ENCODE measurements at regions not wholly inside any gene's neighbourhood (a gene's known extent, or its start where the extent isn't known, plus 50 kb on each side); places are given as distances from the start of the nearest gene placed in this dataset.

- no peak overlapping the region for H3K27ac ChIP-seq (ENCODE audit: low read depth in 2 of 2, low read length in 2 of 2)
- no peak for DNase-seq
- no peaks in the 10 kb centered on the region for H3K36me3 ChIP-seq (ENCODE audit: control insufficient read depth in 2 of 3, insufficient read depth in 3 of 3, low read length in 3 of 3)
- H3K4me1 ChIP-seq (ENCODE audit: control insufficient read depth in 2 of 3, insufficient read depth in 2 of 3, low read depth in 1 of 3, low read length in 3 of 3), result no peaks in the 10 kb centered on the region
- FAIRE-seq, result no peak
- intact Hi-C loops (cut with DNase I), result no loop called here
- H3K9ac ChIP-seq (ENCODE audit: low read length in 3 of 3), result no peak overlapping the region
- no peak for TF ChIP-seq CTCF (IDR thresholded peaks at IDR 0.05; ENCODE audit: borderline replicate concordance, extremely low read depth, insufficient read depth)
- H3K4me3 ChIP-seq (ENCODE audit: low read length in 3 of 3), result no peak overlapping the region
- H3K27me3 ChIP-seq (ENCODE audit: control insufficient read depth, insufficient read depth, low read length), result no peaks in the 10 kb centered on the region
- peaks cover 0 to 3% (median 0%) of the 10 kb centered on the region in 3 donors for H3K9me3 ChIP-seq (ENCODE audit: control insufficient read depth in 2 of 3, insufficient read depth in 1 of 3, low read length in 3 of 3)
Observed at GRCh38 chr14:71270111-71270510, 362.9 kb downstream of the PCNX1 start.

DNA sequence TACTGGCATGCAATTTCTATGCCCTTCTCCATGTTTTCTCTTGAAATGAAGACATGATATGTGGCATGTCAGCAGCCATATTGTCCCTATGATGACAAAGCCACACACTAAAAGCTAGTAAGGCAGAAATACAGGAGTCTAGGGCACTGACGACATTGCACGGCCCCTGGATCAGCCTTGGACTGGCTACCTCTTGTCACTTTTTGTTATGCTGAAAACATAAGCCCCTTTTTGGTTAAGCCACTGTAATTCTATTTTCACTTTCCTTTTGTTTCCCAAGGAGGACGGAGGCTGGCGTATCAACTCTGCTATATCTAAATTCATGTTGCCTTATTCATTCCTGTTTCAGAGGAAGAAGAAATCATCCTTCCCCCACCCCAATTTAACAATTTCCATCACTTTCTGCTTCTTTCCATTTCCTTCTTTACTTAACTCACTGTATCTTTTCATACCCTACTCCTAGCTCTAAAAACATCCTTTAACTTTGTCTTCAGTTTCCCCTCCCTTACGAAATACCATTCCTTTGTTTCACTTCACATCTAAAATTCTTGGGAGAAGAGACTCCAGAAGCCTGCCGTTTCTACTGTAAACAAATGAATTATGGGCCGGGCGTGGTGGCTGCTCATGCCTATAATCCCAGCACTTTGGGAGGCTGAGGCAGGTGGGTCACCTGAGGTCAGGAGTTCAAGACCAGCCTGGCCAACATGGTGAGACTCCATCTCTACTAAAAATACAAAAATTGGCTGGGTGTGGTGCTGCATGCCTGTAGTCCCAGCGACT is 364.1 kb downstream of the PCNX1 start:
- Histone ChIP-seq H3K27me3 (ENCODE audit: control insufficient read depth, insufficient read depth, low read length) (no peaks in the 10 kb centered on the region), H3K27ac (ENCODE audit: low read depth in 2 of 2, low read length in 2 of 2) (no peak overlapping the region), H3K4me3 (ENCODE audit: low read length in 3 of 3) (no peak overlapping the region), H3K4me1 (ENCODE audit: control insufficient read depth in 2 of 3, insufficient read depth in 2 of 3, low read depth in 1 of 3, low read length in 3 of 3) (no peaks in the 10 kb centered on the region), H3K9me3 (ENCODE audit: control insufficient read depth in 2 of 3, insufficient read depth in 1 of 3, low read length in 3 of 3) (no peaks in the 10 kb centered on the region), H3K9ac (ENCODE audit: low read length in 3 of 3) (no peak overlapping the region), H3K36me3 (ENCODE audit: control insufficient read depth in 2 of 3, insufficient read depth in 3 of 3, low read length in 3 of 3) (no peaks in the 10 kb centered on the region)
- no peak for FAIRE-seq
- TF ChIP-seq CTCF (IDR thresholded peaks at IDR 0.05; ENCODE audit: borderline replicate concordance, extremely low read depth, insufficient read depth), result no peak
- intact Hi-C loops (cut with DNase I), result no loop called here
- DNase-seq, result no peak

DNA sequence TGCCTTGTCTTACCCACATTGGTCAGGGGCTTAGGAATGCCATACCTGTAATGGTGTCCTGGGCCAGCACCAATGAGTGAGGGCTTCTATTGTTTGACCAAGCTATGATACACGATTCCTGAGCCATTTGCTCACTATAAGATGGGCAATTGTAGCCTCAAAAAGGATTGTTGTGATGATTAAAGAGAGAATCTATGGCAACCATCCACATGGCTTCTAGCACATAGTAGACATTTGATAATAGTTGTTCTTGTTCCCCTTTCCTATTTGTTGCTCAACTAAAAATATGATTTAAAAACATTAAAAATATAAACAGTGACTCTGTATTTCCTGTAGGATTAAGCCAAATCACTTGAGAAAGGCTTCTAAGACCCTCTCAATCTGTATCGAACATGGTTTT is 366.1 kb downstream of the PCNX1 start:
- H3K4me1 ChIP-seq (ENCODE audit: control insufficient read depth in 2 of 3, insufficient read depth in 2 of 3, low read depth in 1 of 3, low read length in 3 of 3), result no peaks in the 10 kb centered on the region
- H3K27ac ChIP-seq (ENCODE audit: low read depth in 2 of 2, low read length in 2 of 2), result no peak overlapping the region
- H3K9ac ChIP-seq (ENCODE audit: low read length in 3 of 3), result no peak overlapping the region
- TF ChIP-seq CTCF (IDR thresholded peaks at IDR 0.05; ENCODE audit: borderline replicate concordance, extremely low read depth, insufficient read depth), result no peak
- H3K36me3 ChIP-seq (ENCODE audit: control insufficient read depth in 2 of 3, insufficient read depth in 3 of 3, low read length in 3 of 3), result no peaks in the 10 kb centered on the region
- H3K27me3 ChIP-seq (ENCODE audit: control insufficient read depth, insufficient read depth, low read length), result no peaks in the 10 kb centered on the region
- FAIRE-seq (no peak), DNase-seq (no peak)
- no peaks in the 10 kb centered on the region for H3K9me3 ChIP-seq (ENCODE audit: control insufficient read depth in 2 of 3, insufficient read depth in 1 of 3, low read length in 3 of 3)
- H3K4me3 ChIP-seq (ENCODE audit: low read length in 3 of 3), result no peak overlapping the region
- intact Hi-C loops (cut with DNase I), result no loop called here

Data from kidney (tissue), 13 donors.